ENCODE measurements at regions not wholly inside any gene's neighbourhood (a gene's known extent, or its start where the extent isn't known, plus 50 kb on each side); places are given as distances from the start of the nearest gene placed in this dataset.

- no peaks in the 10 kb centered on the region for H3K9me2 ChIP-seq (replicated peaks; ENCODE audit: low read length)
- H3K36me3 ChIP-seq (ENCODE audit: low read depth, low read length) = no peaks in the 10 kb centered on the region
- intact Hi-C loops (cut with micrococcal nuclease) = no loop called here
- H3K4me3 ChIP-seq (ENCODE audit: low read length) = no peak overlapping the region
- ChIA-PET POLR2A (ENCODE audit: unreplicated experiment) (no interaction called here), CTCF (no interaction called here)
- no peak overlapping the region for H3K4me2 ChIP-seq (ENCODE audit: low read length)
- no TSS peak for BruUV-seq (replicated peaks)
- no peak overlapping the region for H3K9ac ChIP-seq (ENCODE audit: low read length)
- ATAC-seq = no peak
- no peaks in the 10 kb centered on the region for H3K79me2 ChIP-seq (ENCODE audit: low read length)
- no peaks in the 10 kb centered on the region for H3F3A ChIP-seq (ENCODE audit: low read length, unreplicated experiment)
- no peaks in the 10 kb centered on the region for H3K27me3 ChIP-seq (ENCODE audit: low read length)
- H2AFZ ChIP-seq (ENCODE audit: low read length) = no peak overlapping the region
- no peak for TF ChIP-seq CTCF (conservative IDR thresholded peaks at IDR 0.05; ENCODE audit: low read depth, low read length)
- no peak for TF ChIP-seq EZH2 (IDR thresholded peaks at IDR 0.05; ENCODE audit: low read length, unreplicated experiment)
- no peak for TF ChIP-seq EZH2phosphoT487 (IDR thresholded peaks at IDR 0.05; ENCODE audit: borderline replicate concordance, low read length)
- peaks cover 11% of the 10 kb centered on the region for H3K4me1 ChIP-seq (ENCODE audit: insufficient read depth, low read length)
- H3K27ac ChIP-seq (ENCODE audit: low read length) = no peak overlapping the region
- no peak for DNase-seq
- no peaks in the 10 kb centered on the region for H4K20me1 ChIP-seq (ENCODE audit: low read length)
- H3K9me3 ChIP-seq (ENCODE audit: low read length) = no peaks in the 10 kb centered on the region
These were observed 91.6 kb upstream of the LIMCH1 start for GRCh38 chr4:41446391-41446790.

DNA sequence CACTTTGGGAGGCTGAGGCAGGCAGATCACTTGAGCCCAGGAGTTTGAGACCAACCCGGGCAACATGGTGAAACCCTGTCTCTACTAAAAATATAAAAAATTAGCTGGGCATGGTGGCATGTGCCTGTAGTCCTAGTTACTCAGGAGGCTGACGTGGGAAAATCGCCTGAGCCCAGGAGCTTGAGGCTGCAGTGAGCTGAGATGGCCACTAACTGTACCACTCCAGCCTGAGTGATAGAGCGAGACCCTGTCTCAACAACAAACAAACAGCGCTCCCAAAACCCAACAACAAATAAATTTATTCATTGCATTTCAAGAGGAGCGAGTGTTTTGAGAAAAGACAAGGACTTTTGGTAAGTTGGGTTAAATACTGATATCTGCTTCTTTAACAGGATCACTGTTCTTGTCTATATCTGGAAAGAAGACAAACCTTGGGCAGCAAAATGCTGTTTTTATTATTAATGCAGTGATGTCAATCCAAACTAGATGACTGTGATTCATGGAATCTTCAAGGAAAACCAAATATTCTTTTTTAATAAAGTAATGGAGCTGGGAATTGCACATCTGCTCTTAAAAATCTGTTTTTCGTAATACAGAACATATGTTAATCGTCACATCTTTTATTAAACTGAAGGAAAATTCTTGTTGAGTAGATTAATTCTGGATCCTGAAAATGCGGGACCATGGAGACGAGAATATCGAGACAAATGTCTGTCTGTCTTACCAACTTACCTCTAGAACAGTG is 90.8 kb upstream of the LIMCH1 start:
- H3K36me3 ChIP-seq (ENCODE audit: low read depth, low read length) = no peaks in the 10 kb centered on the region
- BruUV-seq (replicated peaks) = no TSS peak
- no peak overlapping the region for H3K4me3 ChIP-seq (ENCODE audit: low read length)
- DNase-seq (no peak), ATAC-seq (no peak)
- no peaks in the 10 kb centered on the region for H4K20me1 ChIP-seq (ENCODE audit: low read length)
- H3K79me2 ChIP-seq (ENCODE audit: low read length) = no peaks in the 10 kb centered on the region
- TF ChIP-seq EZH2 (IDR thresholded peaks at IDR 0.05; ENCODE audit: low read length, unreplicated experiment) = no peak
- TF ChIP-seq EZH2phosphoT487 (IDR thresholded peaks at IDR 0.05; ENCODE audit: borderline replicate concordance, low read length) = no peak
- no peak for TF ChIP-seq CTCF (conservative IDR thresholded peaks at IDR 0.05; ENCODE audit: low read depth, low read length)
- H3K27ac ChIP-seq (ENCODE audit: low read length) = no peak overlapping the region
- H3K4me1 ChIP-seq (ENCODE audit: insufficient read depth, low read length) = peaks cover 11% of the 10 kb centered on the region
- H3F3A ChIP-seq (ENCODE audit: low read length, unreplicated experiment) = no peaks in the 10 kb centered on the region
- intact Hi-C loops (cut with micrococcal nuclease) = no loop called here
- H3K9me3 ChIP-seq (ENCODE audit: low read length) = no peaks in the 10 kb centered on the region
- H2AFZ ChIP-seq (ENCODE audit: low read length) = no peak overlapping the region
- no peaks in the 10 kb centered on the region for H3K27me3 ChIP-seq (ENCODE audit: low read length)
- H3K4me2 ChIP-seq (ENCODE audit: low read length) = no peak overlapping the region
- H3K9me2 ChIP-seq (replicated peaks; ENCODE audit: low read length) = no peaks in the 10 kb centered on the region
- CTCF ChIA-PET = no interaction called here
- H3K9ac ChIP-seq (ENCODE audit: low read length) = no peak overlapping the region
- POLR2A ChIA-PET (ENCODE audit: unreplicated experiment) = no interaction called here

- no peak for TF ChIP-seq CTCF (conservative IDR thresholded peaks at IDR 0.05; ENCODE audit: low read depth, low read length)
- TF ChIP-seq EZH2 (IDR thresholded peaks at IDR 0.05; ENCODE audit: low read length, unreplicated experiment) = no peak
- no peak for TF ChIP-seq EZH2phosphoT487 (IDR thresholded peaks at IDR 0.05; ENCODE audit: borderline replicate concordance, low read length)
- Histone ChIP-seq H3K79me2 (ENCODE audit: low read length) (no peaks in the 10 kb centered on the region), H3K9me3 (ENCODE audit: low read length) (no peaks in the 10 kb centered on the region), H4K20me1 (ENCODE audit: low read length) (no peaks in the 10 kb centered on the region), H3K4me2 (ENCODE audit: low read length) (no peak overlapping the region), H2AFZ (ENCODE audit: low read length) (no peak overlapping the region), H3K27ac (ENCODE audit: low read length) (no peak overlapping the region), H3K4me1 (ENCODE audit: insufficient read depth, low read length) (no peaks in the 10 kb centered on the region; the same call in 1 of the 2 replicates), H3F3A (ENCODE audit: low read length, unreplicated experiment) (no peaks in the 10 kb centered on the region), H3K27me3 (ENCODE audit: low read length) (no peaks in the 10 kb centered on the region), H3K4me3 (ENCODE audit: low read length) (no peak overlapping the region), H3K9ac (ENCODE audit: low read length) (no peak overlapping the region), H3K9me2 (replicated peaks; ENCODE audit: low read length) (no peaks in the 10 kb centered on the region), H3K36me3 (ENCODE audit: low read depth, low read length) (no peaks in the 10 kb centered on the region)
- CTCF ChIA-PET = no interaction called here
- intact Hi-C loops (cut with micrococcal nuclease) = no loop called here
- POLR2A ChIA-PET (ENCODE audit: unreplicated experiment) = interaction anchor here (0.7 kb wide), 1 partner anchor 49 kb away, joined by 8 read pairs; no protein-coding TSS in a partner anchor
- BruUV-seq (replicated peaks) = no TSS peak
- ATAC-seq (no peak), DNase-seq (peak; percentile 41)
These were observed 89.0 kb upstream of the LIMCH1 start for GRCh38 chr4:41448934-41449333.

Data from PC-3 (cell line).